Suprapubic skin (tissue), 4 donors: ENCODE measurements at regions not wholly inside any gene's neighbourhood (a gene's known extent, or its start where the extent isn't known, plus 50 kb on each side); places are given as distances from the start of the nearest gene placed in this dataset.

Source experiments
- DNase-seq, 2 donors: peaks; one replicate each; pipeline ENCODE4 v3.0.0-alpha.2; 2019; ENCODE audit warnings: low spot score in 2 of 2
- H3K27ac ChIP-seq: fragments of 200-600 bp; sonication (generic); one replicate; pipeline ENCODE4 v1.5.1; 2019
- H3K27me3 ChIP-seq: fragments of 200-600 bp; sonication (generic); one replicate; pipeline ENCODE4 v1.5.1; 2019
- H3K36me3 ChIP-seq: fragments of 200-600 bp; sonication (generic); one replicate; pipeline ENCODE4 v1.5.1; 2019
- H3K4me1 ChIP-seq: fragments of 200-600 bp; sonication (generic); one replicate; pipeline ENCODE4 v1.5.1; 2019
- H3K4me3 ChIP-seq: fragments of 200-600 bp; sonication (generic); one replicate; pipeline ENCODE4 v1.5.1; 2019; ENCODE audit warnings: mild to moderate bottlenecking
- H3K9me3 ChIP-seq: fragments of 200-600 bp; sonication (generic); one replicate; pipeline ENCODE4 v1.5.1; 2019
- CTCF ChIP-seq, 2 donors: fragments of 200-600 bp in 1 of 2; fragments of 450-650 bp in 1 of 2; sonication (generic) in 1 of 2; IDR thresholded peaks; one replicate each; pipeline ENCODE4 v1.5.1; 2016 to 2019; ENCODE audit warnings: antibody characterized with exemption in 2 of 2, mild to moderate bottlenecking in 1 of 2, moderate library complexity in 1 of 2
- EP300 ChIP-seq: sonication (generic); formaldehyde crosslinking; IDR thresholded peaks from one replicate; pipeline ENCODE4 v1.6.1; 2017; ENCODE audit warnings: antibody characterized with exemption
- POLR2A ChIP-seq, 2 donors: fragments of 450-650 bp; IDR thresholded peaks; one replicate each; pipeline ENCODE4 v1.6.1; 2017; ENCODE audit warnings: antibody characterized with exemption in 2 of 2, mild to moderate bottlenecking in 2 of 2, moderate library complexity in 2 of 2
- POLR2AphosphoS5 ChIP-seq, 3 donors: sonication (generic); formaldehyde crosslinking; IDR thresholded peaks; one replicate each; pipeline ENCODE4 v1.6.1; 2017; ENCODE audit warnings: antibody characterized with exemption in 3 of 3
- WGBS: methylation state at CpG from one replicate; pipeline ENCODE4 v1.1.5; 2018; 5-methylcytosine and 5-hydroxymethylcytosine counted together

GRCh38 chr11:15773476-15774387, 582.6 kb downstream of the SOX6 start:
- H3K9me3 ChIP-seq = no peaks in the 10 kb centered on the region
- WGBS = 82% methylated on average over 13 of the region's 13 CpGs
- H3K27ac ChIP-seq = no peak overlapping the region
- TF ChIP-seq POLR2AphosphoS5 (IDR thresholded peaks at IDR 0.05) = no peak
- no peak for TF ChIP-seq POLR2A (IDR thresholded peaks at IDR 0.05)
- TF ChIP-seq CTCF (IDR thresholded peaks at IDR 0.05) = no peak
- TF ChIP-seq EP300 = no peak
- DNase-seq = no peak
- peaks cover 30% of the 10 kb centered on the region for H3K4me1 ChIP-seq
- no peaks in the 10 kb centered on the region for H3K27me3 ChIP-seq
- H3K36me3 ChIP-seq = no peaks in the 10 kb centered on the region
- no peak overlapping the region for H3K4me3 ChIP-seq

DNA sequence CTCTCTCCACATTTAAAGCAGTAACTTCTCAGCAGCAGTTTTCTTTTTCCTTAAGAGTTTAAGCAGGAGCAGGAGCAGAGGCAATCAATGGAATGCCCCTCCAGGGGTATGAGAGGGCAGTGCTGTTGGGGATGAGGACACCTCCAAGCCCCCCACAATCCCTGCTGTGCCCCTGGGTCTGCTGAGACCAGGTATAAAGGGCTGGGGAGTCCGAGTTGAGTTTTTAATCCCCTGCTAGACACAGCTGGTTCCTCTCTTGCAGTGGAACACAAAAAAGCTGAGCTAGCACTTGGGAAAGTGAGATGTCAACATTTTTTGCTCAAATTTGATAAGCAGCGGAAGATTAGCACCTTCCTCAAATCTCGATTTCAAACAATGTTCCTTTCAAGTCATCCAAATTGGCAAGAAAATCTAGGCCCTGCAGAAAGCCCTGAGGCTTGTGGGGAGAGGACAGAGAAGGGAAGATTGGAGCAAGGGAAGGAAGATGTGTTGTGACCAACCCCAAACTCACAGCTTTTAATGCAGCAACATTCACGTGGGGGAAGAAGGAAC, 581.9 kb downstream of the SOX6 start:
- 43% methylated on average over 4 of the region's 4 CpGs for WGBS
- Histone ChIP-seq H3K27ac (no peak overlapping the region), H3K4me3 (no peak overlapping the region)

DNA sequence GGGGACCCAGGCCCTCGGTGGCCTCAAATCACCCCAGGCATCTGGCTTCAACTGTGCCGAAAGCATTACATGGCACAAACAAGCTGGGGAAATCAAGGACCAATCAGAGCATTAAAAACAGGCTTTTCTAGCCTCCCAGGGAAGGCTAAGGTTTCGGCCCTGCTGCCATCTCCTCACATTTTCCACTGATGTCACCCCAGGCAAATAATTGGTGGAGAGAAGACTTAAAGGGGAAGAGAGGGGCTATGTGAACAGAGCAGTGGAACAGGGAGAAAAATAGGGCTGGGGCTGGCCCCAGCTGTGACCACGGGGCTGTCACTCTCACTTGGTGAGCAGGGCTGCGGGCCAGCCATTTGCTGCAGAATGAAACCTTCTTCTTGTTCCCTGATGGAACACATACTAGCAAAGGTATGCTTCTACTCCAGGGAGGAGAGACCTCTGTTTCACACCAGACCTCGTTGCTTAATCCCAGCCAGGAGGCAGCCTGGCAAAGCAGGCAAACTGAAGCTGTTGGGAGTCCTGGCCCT, 581.3 kb downstream of the SOX6 start:
- Histone ChIP-seq H3K4me1 (peaks cover 18% of the 10 kb centered on the region), H3K9me3 (no peaks in the 10 kb centered on the region), H3K27me3 (no peaks in the 10 kb centered on the region), H3K36me3 (no peaks in the 10 kb centered on the region), H3K4me3 (no peak overlapping the region), H3K27ac (no peak overlapping the region)
- WGBS = 52% methylated on average over 6 of the region's 6 CpGs
- DNase-seq = no peak
- no peak for TF ChIP-seq CTCF (IDR thresholded peaks at IDR 0.05)

More for the DNA sequence above, 581.9 kb downstream of the SOX6 start:
- TF ChIP-seq EP300 = no peak
- no peak for TF ChIP-seq POLR2AphosphoS5 (IDR thresholded peaks at IDR 0.05)
- TF ChIP-seq POLR2A (IDR thresholded peaks at IDR 0.05) = no peak
- TF ChIP-seq CTCF (IDR thresholded peaks at IDR 0.05) = no peak
- no peaks in the 10 kb centered on the region for H3K27me3 ChIP-seq
- no peaks in the 10 kb centered on the region for H3K36me3 ChIP-seq
- no peaks in the 10 kb centered on the region for H3K9me3 ChIP-seq
- no peak for DNase-seq
- H3K4me1 ChIP-seq = peaks cover 24% of the 10 kb centered on the region

DNA sequence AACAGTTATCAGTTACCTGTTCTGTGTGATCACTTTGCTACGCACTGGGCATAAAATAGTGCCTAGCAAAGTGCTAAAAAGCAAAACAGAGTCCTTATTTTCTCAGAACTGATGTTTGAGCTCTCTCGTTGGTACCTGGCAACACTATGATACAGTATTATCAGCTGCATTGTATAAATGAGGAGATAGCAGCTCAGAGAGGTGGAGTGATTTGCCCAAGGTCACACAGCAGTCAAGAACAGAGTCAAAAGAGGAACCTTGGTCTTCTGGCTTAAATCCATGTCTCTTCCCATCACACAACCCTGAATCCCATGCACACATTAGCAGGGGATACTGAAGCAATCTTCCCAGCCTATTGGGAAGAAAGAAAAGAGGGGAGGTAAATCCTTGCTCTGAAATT, 580.5 kb downstream of the SOX6 start:
- Histone ChIP-seq H3K9me3 (no peaks in the 10 kb centered on the region), H3K4me3 (no peak overlapping the region), H3K27ac (no peak overlapping the region), H3K27me3 (no peaks in the 10 kb centered on the region), H3K36me3 (no peaks in the 10 kb centered on the region), H3K4me1 (peaks cover 15% of the 10 kb centered on the region)
- TF ChIP-seq EP300 = no peak
- no peak for TF ChIP-seq POLR2AphosphoS5 (IDR thresholded peaks at IDR 0.05)
- no peak for TF ChIP-seq CTCF (IDR thresholded peaks at IDR 0.05)
- TF ChIP-seq POLR2A (IDR thresholded peaks at IDR 0.05) = no peak
- no peak for DNase-seq
- WGBS = 97% methylated on average over 2 of the region's 2 CpGs

DNA sequence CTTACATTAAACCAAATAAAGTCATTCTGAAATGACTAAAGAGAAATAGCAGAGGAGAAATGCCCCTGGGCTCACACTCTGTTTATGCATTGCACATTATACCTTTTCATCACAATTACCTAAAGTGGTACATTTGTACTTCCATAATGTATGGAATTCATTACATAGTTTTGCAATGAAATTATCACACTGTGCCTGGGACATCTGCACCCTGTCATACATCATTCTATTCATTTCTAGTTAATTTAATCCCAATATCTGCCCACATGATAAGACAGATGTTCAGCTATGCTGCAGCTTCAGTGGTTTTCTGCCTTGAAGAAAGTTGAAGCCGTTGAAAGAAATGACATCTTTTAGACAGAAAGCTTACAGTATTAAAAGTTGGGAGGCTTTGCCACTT, 580.0 kb downstream of the SOX6 start:
- Histone ChIP-seq H3K4me3 (no peak overlapping the region), H3K4me1 (peaks cover 15% of the 10 kb centered on the region), H3K27ac (no peak overlapping the region), H3K36me3 (no peaks in the 10 kb centered on the region), H3K9me3 (no peaks in the 10 kb centered on the region), H3K27me3 (no peaks in the 10 kb centered on the region)
- DNase-seq = no peak
- WGBS = 88% methylated on average over 1 of the region's 1 CpG
- no peak for TF ChIP-seq EP300
- TF ChIP-seq CTCF (IDR thresholded peaks at IDR 0.05) = no peak
- TF ChIP-seq POLR2AphosphoS5 (IDR thresholded peaks at IDR 0.05) = no peak
- TF ChIP-seq POLR2A (IDR thresholded peaks at IDR 0.05) = no peak
